A673 (cell line): ENCODE measurements at regions not wholly inside any gene's neighbourhood (a gene's known extent, or its start where the extent isn't known, plus 50 kb on each side); places are given as distances from the start of the nearest gene placed in this dataset.

Experiments used
- BruUV-seq: library from RNA; stranded (reverse); fragments of 400-500 nt; replicated peaks from 2 replicates; lab custom pipeline; 2021; lab: Mats Ljungman, UMichigan
- CTCF ChIA-PET: fragments of 300-600 bp; sonication (Branson Sonifier 250); formaldehyde crosslinking; loops from one replicate; lab custom pipeline; 2022; ENCODE audit warnings: antibody characterized with exemption; lab: Charles Lee
- POLR2A ChIA-PET: fragments of 300-600 bp; sonication (Branson Sonifier 250); formaldehyde crosslinking; loops from one replicate; lab custom pipeline; 2022; ENCODE audit warnings: antibody characterized with exemption; ENCODE audit not compliant: low non-redundant PET; lab: Charles Lee
- DNase-seq: peaks from one replicate; pipeline ENCODE4 v3.0.0-alpha.2; 2015; ENCODE audit warnings: low spot score
- H3K27ac ChIP-seq: fragments of 200-600 bp; sonication (generic); 2 replicates; pipeline ENCODE4 v1.5.1; 2016; ENCODE audit warnings: mixed run types, low read depth, mild to moderate bottlenecking, mixed read lengths, antibody characterized with exemption, low read length; ENCODE audit not compliant: poor library complexity, severe bottlenecking
- H3K27me3 ChIP-seq: fragments of 200-600 bp; sonication (generic); replicated peaks from 2 replicates; pipeline ENCODE4 v1.6.1; 2017; ENCODE audit warnings: mixed run types, low read depth, mild to moderate bottlenecking, mixed read lengths, antibody characterized with exemption, low read length; ENCODE audit not compliant: insufficient read depth, poor library complexity
- H3K36me3 ChIP-seq: fragments of 200-600 bp; sonication (generic); 2 replicates; pipeline ENCODE4 v1.6.1; 2016; ENCODE audit warnings: mixed run types, mild to moderate bottlenecking, mixed read lengths, antibody characterized with exemption, low read length; ENCODE audit not compliant: insufficient read depth, poor library complexity, severe bottlenecking
- H3K4me1 ChIP-seq: fragments of 200-600 bp; sonication (generic); 2 replicates; pipeline ENCODE4 v1.6.1; 2017; ENCODE audit warnings: mixed run types, mild to moderate bottlenecking, mixed read lengths, antibody characterized with exemption, low read length; ENCODE audit not compliant: insufficient read depth, poor library complexity, severe bottlenecking
- H3K4me3 ChIP-seq: fragments of 200-600 bp; sonication (generic); 2 replicates; pipeline ENCODE4 v1.5.1; 2016; ENCODE audit warnings: low read depth, mixed run types, mild to moderate bottlenecking, mixed read lengths, low read length; ENCODE audit not compliant: poor library complexity, severe bottlenecking
- H3K9me3 ChIP-seq: fragments of 200-600 bp; sonication (generic); 2 replicates; pipeline ENCODE4 v1.6.1; 2016; ENCODE audit warnings: mixed run types, low read depth, mild to moderate bottlenecking, mixed read lengths, antibody characterized with exemption, low read length; ENCODE audit not compliant: poor library complexity, severe bottlenecking
- EZH2 ChIP-seq: fragments of 200-600 bp; sonication (generic); IDR thresholded peaks from 2 replicates; pipeline ENCODE4 v1.6.1; 2017; ENCODE audit warnings: borderline replicate concordance, low read depth, mild to moderate bottlenecking, mixed read lengths, antibody characterized with exemption, low read length; ENCODE audit not compliant: poor library complexity, severe bottlenecking
- intact Hi-C: fragments of 100-400 bp; cut with micrococcal nuclease; formaldehyde crosslinking; loops from one replicate; pipeline ENCODE4 v1.10.0; 2022; ENCODE audit not compliant: unreplicated experiment
- TF ChIP-seq, protein P1 (sequence below): fragments of 300-800, 200-600 bp; sonication (generic); conservative IDR thresholded peaks from 2 replicates; pipeline ENCODE4 v1.5.1; 2017; ENCODE audit warnings: low read depth, mild to moderate bottlenecking, antibody characterized with exemption, low read length, moderate library complexity, mixed read lengths

DNA sequence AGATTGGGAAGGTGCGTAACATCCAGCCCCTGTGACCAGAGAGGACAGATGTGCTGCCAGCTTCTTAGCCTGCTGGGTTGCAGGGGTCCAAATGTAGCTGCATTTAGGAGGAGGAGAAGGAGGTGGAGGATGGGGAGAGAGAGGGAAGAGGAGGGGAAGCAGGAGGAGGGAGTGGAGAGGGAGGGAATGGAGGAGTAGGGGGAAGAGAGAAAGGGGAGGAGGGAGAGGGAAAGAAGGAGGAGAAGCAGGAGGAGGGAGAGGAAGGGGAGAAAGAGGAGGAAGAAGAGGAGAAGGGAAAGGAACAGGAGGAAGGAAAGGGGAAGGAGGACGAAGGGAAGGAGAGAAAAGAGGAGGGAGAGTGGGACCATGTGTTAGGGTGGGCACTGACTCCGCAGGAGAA, 108.6 kb downstream of the ABCC12 start:
- Histone ChIP-seq H3K36me3 (no peaks in the 10 kb centered on the region), H3K9me3 (no peaks in the 10 kb centered on the region), H3K27me3 (peaks cover 31% of the 10 kb centered on the region), H3K27ac (no peak overlapping the region), H3K4me1 (no peaks in the 10 kb centered on the region), H3K4me3 (no peak overlapping the region)
- DNase-seq = no peak
- intact Hi-C loops = no loop called here
- POLR2A ChIA-PET = no interaction called here
- TF ChIP-seq EZH2 = no peak
- TF ChIP-seq, protein P1, sequence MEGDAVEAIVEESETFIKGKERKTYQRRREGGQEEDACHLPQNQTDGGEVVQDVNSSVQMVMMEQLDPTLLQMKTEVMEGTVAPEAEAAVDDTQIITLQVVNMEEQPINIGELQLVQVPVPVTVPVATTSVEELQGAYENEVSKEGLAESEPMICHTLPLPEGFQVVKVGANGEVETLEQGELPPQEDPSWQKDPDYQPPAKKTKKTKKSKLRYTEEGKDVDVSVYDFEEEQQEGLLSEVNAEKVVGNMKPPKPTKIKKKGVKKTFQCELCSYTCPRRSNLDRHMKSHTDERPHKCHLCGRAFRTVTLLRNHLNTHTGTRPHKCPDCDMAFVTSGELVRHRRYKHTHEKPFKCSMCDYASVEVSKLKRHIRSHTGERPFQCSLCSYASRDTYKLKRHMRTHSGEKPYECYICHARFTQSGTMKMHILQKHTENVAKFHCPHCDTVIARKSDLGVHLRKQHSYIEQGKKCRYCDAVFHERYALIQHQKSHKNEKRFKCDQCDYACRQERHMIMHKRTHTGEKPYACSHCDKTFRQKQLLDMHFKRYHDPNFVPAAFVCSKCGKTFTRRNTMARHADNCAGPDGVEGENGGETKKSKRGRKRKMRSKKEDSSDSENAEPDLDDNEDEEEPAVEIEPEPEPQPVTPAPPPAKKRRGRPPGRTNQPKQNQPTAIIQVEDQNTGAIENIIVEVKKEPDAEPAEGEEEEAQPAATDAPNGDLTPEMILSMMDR = no peak
- no TSS peak for BruUV-seq
- CTCF ChIA-PET = no interaction called here

DNA sequence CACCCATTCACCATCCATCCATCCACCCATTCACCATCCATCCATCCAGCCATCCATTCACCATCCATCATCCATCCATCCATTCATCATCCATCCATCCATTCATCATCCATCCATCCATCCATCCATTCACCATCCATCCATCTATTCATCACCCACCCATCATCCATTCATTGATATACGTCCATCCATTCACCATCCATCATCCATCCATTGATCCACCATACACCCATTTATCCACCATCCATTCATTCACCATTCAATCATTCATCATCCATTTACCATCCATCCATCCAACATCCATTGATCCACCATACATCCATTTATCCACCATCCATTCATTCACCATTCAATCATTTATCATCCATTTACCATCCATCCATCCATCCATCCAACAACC, 111.7 kb downstream of the ABCC12 start:
- no TSS peak for BruUV-seq
- CTCF ChIA-PET = no interaction called here
- POLR2A ChIA-PET = no interaction called here

DNA sequence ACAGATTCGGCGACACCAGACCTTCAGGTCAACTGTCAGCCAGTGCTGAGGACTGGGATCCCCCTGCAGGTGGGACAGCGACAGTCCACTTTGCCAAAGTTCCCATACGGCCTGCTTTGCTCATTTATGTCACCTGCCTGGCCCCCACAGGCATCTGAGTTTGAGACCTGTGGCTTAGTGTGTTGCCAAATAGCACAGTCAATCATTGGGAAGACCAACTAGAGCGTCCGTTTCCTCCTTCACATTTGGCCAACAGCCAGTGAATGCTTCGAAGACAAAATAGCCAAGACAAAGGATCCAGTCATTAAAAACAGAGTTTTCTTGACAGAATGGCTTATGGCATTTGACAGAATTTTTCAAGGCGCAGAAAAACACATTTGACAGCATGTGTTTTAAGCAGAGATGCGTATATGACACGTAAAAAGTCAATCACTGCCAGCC, 113.8 kb downstream of the ABCC12 start:
- CTCF ChIA-PET = no interaction called here
- DNase-seq = no peak
- no TSS peak for BruUV-seq
- Histone ChIP-seq H3K27ac (no peak overlapping the region), H3K36me3 (no peaks in the 10 kb centered on the region), H3K27me3 (peaks cover 11% of the 10 kb centered on the region), H3K9me3 (no peaks in the 10 kb centered on the region), H3K4me1 (no peaks in the 10 kb centered on the region), H3K4me3 (no peak overlapping the region)
- TF ChIP-seq, protein P1 = no peak
- TF ChIP-seq EZH2 = no peak
- intact Hi-C loops = no loop called here
- POLR2A ChIA-PET = no interaction called here

More for the DNA sequence above, 111.7 kb downstream of the ABCC12 start:
- no peak overlapping the region for H3K4me3 ChIP-seq
- intact Hi-C loops = no loop called here
- no peak for TF ChIP-seq EZH2
- TF ChIP-seq, protein P1 = no peak
- no peak overlapping the region for H3K27ac ChIP-seq
- no peaks in the 10 kb centered on the region for H3K36me3 ChIP-seq
- peaks cover 17% of the 10 kb centered on the region for H3K27me3 ChIP-seq
- H3K4me1 ChIP-seq = no peaks in the 10 kb centered on the region
- no peaks in the 10 kb centered on the region for H3K9me3 ChIP-seq
- no peak for DNase-seq
